ENCODE measurements at regions not wholly inside any gene's neighbourhood (a gene's known extent, or its start where the extent isn't known, plus 50 kb on each side); places are given as distances from the start of the nearest gene placed in this dataset.

- no peak overlapping the region for H3K27ac ChIP-seq
- POLR2A ChIA-PET (ENCODE audit: low non-redundant PET): no interaction called here
- CTCF ChIA-PET: interaction anchor here (0.6 to 0.7 kb wide), 2 partner anchors 54 to 387 kb away, joined by 3 read pairs; no protein-coding TSS in a partner anchor
- no peak for TF ChIP-seq CTCF (conservative IDR thresholded peaks at IDR 0.05; ENCODE audit: low read depth)
- DNase-seq (ENCODE audit: low spot score): no peak
Observed at GRCh38 chr3:151625086-151625485, 108.6 kb upstream of the AADACL2 start.

GRCh38 chr3:151620071-151620470 lies 113.7 kb upstream of the AADACL2 start:
- no peak for TF ChIP-seq CTCF (conservative IDR thresholded peaks at IDR 0.05; ENCODE audit: low read depth)
- ChIA-PET POLR2A (ENCODE audit: low non-redundant PET) (no interaction called here), CTCF (interaction anchor here (0.6 to 1.0 kb wide), 2 partner anchors 28 to 453 kb away, joined by 3 to 5 read pairs; no protein-coding TSS in a partner anchor)
- DNase-seq (ENCODE audit: low spot score): no peak
- no peak overlapping the region for H3K27ac ChIP-seq

- CTCF ChIA-PET: interaction anchor here (0.7 kb wide), 1 partner anchor 602 kb away, joined by 4 read pairs; no protein-coding TSS in a partner anchor
- no peak overlapping the region for H3K27ac ChIP-seq
- POLR2A ChIA-PET (ENCODE audit: low non-redundant PET): no interaction called here
- no peak for DNase-seq (ENCODE audit: low spot score)
- no peak for TF ChIP-seq CTCF (conservative IDR thresholded peaks at IDR 0.05; ENCODE audit: low read depth)
Observed at GRCh38 chr3:151615464-151615863, 118.3 kb upstream of the AADACL2 start.

GRCh38 chr3:151612115-151612514 lies 121.6 kb upstream of the AADACL2 start:
- no peak for DNase-seq (ENCODE audit: low spot score)
- no peak for TF ChIP-seq CTCF (conservative IDR thresholded peaks at IDR 0.05; ENCODE audit: low read depth)
- ChIA-PET CTCF (interaction anchor here (0.8 kb wide), 1 partner anchor 67 kb away, joined by 4 read pairs; no protein-coding TSS in a partner anchor), POLR2A (ENCODE audit: low non-redundant PET) (no interaction called here)
- no peak overlapping the region for H3K27ac ChIP-seq

- POLR2A ChIA-PET (ENCODE audit: low non-redundant PET): no interaction called here
- no peak for TF ChIP-seq CTCF (conservative IDR thresholded peaks at IDR 0.05; ENCODE audit: low read depth)
- no peak overlapping the region for H3K27ac ChIP-seq
- CTCF ChIA-PET: interaction anchor here (0.6 to 0.8 kb wide), 2 partner anchors 37 to 66 kb away, joined by 4 to 6 read pairs; no protein-coding TSS in a partner anchor
- DNase-seq (ENCODE audit: low spot score): no peak
Observed at GRCh38 chr3:151611419-151611818, 122.3 kb upstream of the AADACL2 start.

- no peak for TF ChIP-seq CTCF (conservative IDR thresholded peaks at IDR 0.05; ENCODE audit: low read depth)
- ChIA-PET POLR2A (ENCODE audit: low non-redundant PET) (no interaction called here), CTCF (interaction anchor here (0.6 kb wide), 1 partner anchor 29 kb away, joined by 3 read pairs; no protein-coding TSS in a partner anchor)
- no peak for DNase-seq (ENCODE audit: low spot score)
- no peak overlapping the region for H3K27ac ChIP-seq
Observed at GRCh38 chr3:151609491-151609890, 124.2 kb upstream of the AADACL2 start.
